Cardiac fibroblast (primary cell): ENCODE measurements at regions not wholly inside any gene's neighbourhood (a gene's known extent, or its start where the extent isn't known, plus 50 kb on each side); places are given as distances from the start of the nearest gene placed in this dataset.
"Not testable (repeated sequence)": the region's sequence is repeated elsewhere in the genome, so short reads cannot be mapped to it uniquely, and the experiment has no call there.

ENCODE experiments used
- DNase-seq, 2 donors: peaks; one replicate each; pipeline versions ENCODE4 v3.0.0 to v3.0.0-alpha.2; 2010; ENCODE audit warnings: low read depth in 2 of 2
- H3K4me3 ChIP-seq, 2 donors: replicated peaks in 1 of 2; 1 replicate in 1 of 2; 2 replicates in 1 of 2; pipeline ENCODE4 v1.5.1; 2011; ENCODE audit warnings: low read depth in 2 of 2, low read length in 2 of 2, mild to moderate bottlenecking in 2 of 2, moderate library complexity in 1 of 2
- TF ChIP-seq, protein P1 (sequence below): IDR thresholded peaks from one replicate; pipeline ENCODE4 v1.5.1; 2011; ENCODE audit warnings: low read depth, mild to moderate bottlenecking, low read length, inconsistent platforms

DNA sequence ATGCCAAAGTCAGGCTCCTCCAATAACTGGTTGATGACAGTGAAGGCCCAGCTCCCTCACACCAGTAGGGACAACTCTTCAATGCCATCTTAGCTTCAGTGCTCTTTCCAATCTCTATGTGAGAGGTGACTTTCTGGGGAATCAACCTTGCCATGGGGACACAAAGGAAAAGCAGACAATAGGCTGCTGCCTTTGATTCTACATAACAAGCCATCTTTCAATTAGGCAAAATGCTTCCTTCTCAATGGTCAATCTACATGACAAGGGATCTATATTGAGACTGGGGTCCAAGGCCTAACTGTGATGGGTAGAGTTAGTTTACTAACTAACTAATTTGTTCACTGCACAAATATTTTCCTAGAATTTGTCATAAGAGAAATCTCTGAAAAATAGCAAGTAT, 1417.5 kb upstream of the SEL1L start:
- no peak overlapping the region for H3K4me3 ChIP-seq
- no peak for DNase-seq
- TF ChIP-seq, protein P1, sequence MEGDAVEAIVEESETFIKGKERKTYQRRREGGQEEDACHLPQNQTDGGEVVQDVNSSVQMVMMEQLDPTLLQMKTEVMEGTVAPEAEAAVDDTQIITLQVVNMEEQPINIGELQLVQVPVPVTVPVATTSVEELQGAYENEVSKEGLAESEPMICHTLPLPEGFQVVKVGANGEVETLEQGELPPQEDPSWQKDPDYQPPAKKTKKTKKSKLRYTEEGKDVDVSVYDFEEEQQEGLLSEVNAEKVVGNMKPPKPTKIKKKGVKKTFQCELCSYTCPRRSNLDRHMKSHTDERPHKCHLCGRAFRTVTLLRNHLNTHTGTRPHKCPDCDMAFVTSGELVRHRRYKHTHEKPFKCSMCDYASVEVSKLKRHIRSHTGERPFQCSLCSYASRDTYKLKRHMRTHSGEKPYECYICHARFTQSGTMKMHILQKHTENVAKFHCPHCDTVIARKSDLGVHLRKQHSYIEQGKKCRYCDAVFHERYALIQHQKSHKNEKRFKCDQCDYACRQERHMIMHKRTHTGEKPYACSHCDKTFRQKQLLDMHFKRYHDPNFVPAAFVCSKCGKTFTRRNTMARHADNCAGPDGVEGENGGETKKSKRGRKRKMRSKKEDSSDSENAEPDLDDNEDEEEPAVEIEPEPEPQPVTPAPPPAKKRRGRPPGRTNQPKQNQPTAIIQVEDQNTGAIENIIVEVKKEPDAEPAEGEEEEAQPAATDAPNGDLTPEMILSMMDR = no peak

DNA sequence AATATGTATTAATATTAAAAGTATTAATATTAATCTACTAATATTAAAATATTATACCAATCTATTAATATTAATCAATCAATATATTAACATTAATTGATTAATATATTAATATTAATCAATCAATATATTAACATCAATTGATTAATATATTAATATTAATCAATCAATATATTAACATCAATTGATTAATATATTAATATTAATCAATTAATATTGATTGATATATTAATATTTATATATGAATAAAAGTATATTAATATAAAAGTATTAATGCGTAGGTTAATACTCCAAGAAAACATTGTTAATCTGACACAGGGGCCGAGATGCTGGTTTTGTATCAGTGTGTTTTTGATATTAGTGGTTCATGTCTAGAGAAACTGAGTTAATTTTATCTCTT, 1430.1 kb upstream of the SEL1L start:
- no peak overlapping the region for H3K4me3 ChIP-seq
- TF ChIP-seq, protein P1 = no peak

DNA sequence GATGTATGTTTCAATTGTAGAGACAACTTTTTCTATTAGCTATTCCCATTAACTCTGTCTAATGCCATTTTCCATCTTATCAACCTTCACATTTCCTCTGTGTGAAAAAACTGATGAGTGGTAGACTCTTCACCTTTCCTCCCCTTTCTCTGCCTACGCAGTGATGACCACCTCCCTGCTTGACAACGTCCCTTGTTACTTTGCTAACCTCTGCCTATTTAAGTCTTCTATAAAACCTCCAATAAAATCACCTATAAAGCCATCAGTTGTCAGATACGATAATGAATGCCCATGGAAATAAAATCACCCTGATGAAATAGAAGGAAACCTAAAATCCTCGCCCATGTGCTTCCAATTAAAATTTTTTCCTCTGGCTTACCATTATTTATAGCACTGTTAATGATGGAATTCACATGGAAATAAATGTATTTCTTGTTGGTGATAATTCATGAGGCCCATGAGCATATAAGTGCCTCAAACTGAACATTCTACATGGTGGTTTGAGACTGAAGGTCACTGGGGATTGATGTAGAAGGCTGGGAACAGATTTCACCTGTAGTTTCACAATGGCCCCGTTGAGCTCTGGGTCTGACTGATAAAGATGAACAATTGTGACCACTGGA, 1454.0 kb upstream of the SEL1L start:
- no peak for DNase-seq
- H3K4me3 ChIP-seq = no peak overlapping the region
- TF ChIP-seq, protein P1 = no peak

More for the DNA sequence above, 1430.1 kb upstream of the SEL1L start:
- DNase-seq = no peak

DNA sequence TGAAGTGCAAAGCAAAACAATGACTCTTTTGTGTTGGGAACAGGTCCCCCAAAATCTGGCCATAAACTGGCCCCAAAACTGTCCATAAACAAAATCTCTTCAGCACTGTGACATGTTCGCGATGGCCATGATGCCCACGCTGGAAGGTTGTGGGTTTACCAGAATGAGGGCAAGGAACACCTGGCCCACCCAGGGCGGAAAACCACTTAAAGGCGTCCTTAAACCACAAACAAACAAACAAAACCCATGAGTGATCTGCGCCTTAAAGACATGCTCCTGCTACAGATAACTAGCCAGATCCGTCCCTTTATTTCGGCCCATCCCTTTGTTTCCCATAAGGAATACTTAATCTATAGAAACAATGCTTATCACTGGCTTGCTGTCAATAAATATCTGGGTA, 1460.9 kb upstream of the SEL1L start:
- not testable (repeated sequence) for H3K4me3 ChIP-seq

DNA sequence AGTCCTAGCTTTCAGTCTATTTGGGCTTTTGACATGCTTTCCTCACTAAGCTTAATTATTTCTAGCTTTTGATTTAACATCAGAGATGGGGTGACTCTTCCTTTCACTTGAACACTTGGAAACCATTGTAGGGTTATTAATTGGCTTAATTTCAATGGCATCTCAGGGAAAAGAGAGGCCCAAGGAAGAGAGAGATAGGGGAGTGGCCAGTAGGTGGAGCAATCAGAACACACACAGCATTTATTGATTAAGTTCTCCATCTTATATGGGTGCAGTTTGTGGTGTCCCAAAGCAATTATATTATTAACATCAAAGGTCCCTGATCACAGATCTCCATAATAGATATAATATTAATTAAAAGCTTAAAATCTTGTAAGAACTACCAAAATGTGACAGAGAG, 1466.1 kb upstream of the SEL1L start:
- TF ChIP-seq, protein P1 = no peak
- H3K4me3 ChIP-seq = no peak overlapping the region
- no peak for DNase-seq

More for the DNA sequence above, 1460.9 kb upstream of the SEL1L start:
- not testable (repeated sequence) for DNase-seq

DNA sequence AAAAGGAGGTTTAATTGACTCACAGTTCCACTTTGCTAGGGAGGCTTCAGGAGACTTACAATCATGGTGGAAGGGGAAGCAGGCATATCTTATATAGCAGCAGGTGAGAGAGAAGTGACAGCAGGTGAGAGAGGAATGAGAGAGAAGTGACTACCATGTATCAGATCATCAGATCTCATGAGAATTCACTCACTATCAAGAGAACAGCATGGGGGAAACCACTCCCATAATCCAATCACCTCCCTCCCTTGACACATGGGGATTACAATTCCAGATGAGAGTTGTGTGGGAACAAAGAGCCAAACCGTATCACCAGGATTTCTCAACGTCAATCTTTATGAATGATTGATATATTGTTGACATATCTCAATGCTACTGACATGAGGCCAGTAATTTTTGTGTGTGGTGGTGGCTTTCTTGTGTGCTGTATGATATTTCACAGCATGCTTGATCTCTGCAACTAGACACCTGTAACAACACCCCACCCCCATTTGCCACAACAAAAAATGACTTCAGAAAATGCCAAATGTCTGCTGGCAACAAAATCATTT, 1470.9 kb upstream of the SEL1L start:
- TF ChIP-seq, protein P1 = no peak
- H3K4me3 ChIP-seq = no peak overlapping the region
- DNase-seq = no peak

DNA sequence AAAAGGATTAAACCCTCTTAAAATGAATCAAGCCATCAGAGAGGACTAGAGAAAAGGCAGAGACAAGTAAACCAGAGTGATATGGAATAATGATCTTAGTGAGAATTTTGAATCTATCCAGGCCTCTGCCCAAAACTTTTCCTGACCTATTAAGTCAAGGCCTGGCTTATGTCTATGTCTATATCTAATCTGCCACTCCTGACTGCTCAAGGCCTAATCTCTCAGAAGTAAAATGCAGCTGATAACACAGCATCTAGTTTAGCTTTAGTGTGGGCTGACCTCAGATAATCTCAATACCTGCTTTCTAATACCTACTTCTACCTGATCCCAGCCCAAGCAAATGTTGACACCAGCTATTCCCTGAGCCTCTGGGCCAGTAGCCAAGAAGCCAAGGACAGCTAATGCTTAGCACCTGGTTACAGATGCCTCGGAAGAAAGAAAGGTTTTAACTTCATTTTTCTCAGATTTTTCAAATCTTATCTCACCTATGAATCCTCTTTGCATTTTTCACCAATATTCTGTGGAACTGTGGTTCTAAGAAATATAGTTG, 1472.5 kb upstream of the SEL1L start:
- no peak for DNase-seq
- TF ChIP-seq, protein P1 = no peak
- H3K4me3 ChIP-seq = no peak overlapping the region

DNA sequence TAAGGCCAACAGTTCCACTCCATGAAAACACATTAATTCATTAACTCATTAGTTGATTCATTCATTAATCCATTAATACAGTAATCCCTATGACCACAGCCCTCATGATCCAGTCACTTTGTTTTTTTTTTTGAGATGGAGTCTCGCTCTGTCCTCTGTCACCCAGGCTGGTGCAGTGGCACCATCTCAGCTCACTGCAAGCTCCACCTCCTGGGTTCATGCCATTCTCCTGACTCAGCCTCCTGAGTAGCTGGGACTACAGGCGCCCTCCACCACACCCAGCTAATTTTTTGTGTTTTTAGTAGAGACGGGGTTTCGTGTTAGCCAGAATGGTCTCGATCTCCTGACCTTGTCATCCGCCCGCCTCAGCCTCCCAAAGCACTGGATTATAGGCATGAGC, 1473.4 kb upstream of the SEL1L start:
- H3K4me3 ChIP-seq, DNase-seq: not testable (repeated sequence)
